GM21529 (cell line): ENCODE measurements at regions not wholly inside any gene's neighbourhood (a gene's known extent, or its start where the extent isn't known, plus 50 kb on each side); places are given as distances from the start of the nearest gene placed in this dataset.

Source experiments
- ATAC-seq: cut with Tn5 transposase; IDR thresholded peaks from one replicate; pipeline ENCODE4 v1.9.1; 2021; ENCODE audit not compliant: unreplicated experiment

- no peak for ATAC-seq
Observed at GRCh38 chr4:10180603-10180926, 64.0 kb upstream of the WDR1 start.

GRCh38 chr4:10179957-10180602 is 63.5 kb upstream of the WDR1 start:
- ATAC-seq = no peak

- no peak for ATAC-seq
Observed at GRCh38 chr4:10178763-10179162, 62.2 kb upstream of the WDR1 start.

GRCh38 chr4:10175626-10176025 is 59.0 kb upstream of the WDR1 start:
- no peak for ATAC-seq

- no peak for ATAC-seq
Observed at GRCh38 chr4:10173754-10174749, 57.5 kb upstream of the WDR1 start.

GRCh38 chr4:10173037-10173753 is 56.6 kb upstream of the WDR1 start:
- ATAC-seq = no peak

- no peak for ATAC-seq
Observed at GRCh38 chr4:10172278-10172921, 55.8 kb upstream of the WDR1 start.

- ATAC-seq = no peak
Observed at GRCh38 chr4:10171055-10171454, 54.5 kb upstream of the WDR1 start.

- no peak for ATAC-seq
Observed at GRCh38 chr4:10169839-10170387, 53.3 kb upstream of the WDR1 start.

- ATAC-seq = no peak
Observed at GRCh38 chr4:10168151-10168550, 51.6 kb upstream of the WDR1 start.

GRCh38 chr4:10167201-10167600 is 50.6 kb upstream of the WDR1 start:
- no peak for ATAC-seq
